ENCODE measurements at regions not wholly inside any gene's neighbourhood (a gene's known extent, or its start where the extent isn't known, plus 50 kb on each side); places are given as distances from the start of the nearest gene placed in this dataset.

DNA sequence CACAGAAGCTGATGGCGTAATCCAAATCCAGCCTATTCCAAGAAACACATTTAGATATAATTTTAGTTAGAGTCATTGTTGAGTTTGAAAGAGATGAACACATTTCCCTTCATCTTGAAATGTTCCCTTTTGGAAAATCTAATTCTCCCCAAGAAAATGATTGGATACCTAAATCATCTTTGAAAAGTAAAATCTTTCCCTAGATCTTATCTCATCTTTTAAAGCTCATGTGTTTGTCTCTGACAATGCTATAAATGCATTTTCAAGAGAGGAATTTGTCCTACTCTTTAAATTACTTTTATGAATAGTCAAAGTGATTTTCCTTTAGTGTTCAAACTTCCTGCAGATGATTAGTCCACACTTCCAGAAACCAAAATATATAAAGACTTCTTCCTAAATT, 82.6 kb upstream of the CNTN6 start:
- no peak overlapping the region for H3K4me3 Mint-ChIP-seq
- H3K9me3 Mint-ChIP-seq, result peaks cover 6% of the 10 kb centered on the region
- H3K27ac Mint-ChIP-seq, result no peak overlapping the region
- DNase-seq (ENCODE audit: extremely low spot score, unreplicated experiment), result no peak
- no peak for TF ChIP-seq CTCF (conservative IDR thresholded peaks at IDR 0.05)
- H3K27me3 Mint-ChIP-seq, result no peaks in the 10 kb centered on the region
- H3K36me3 Mint-ChIP-seq, result no peaks in the 10 kb centered on the region
- H3K4me1 Mint-ChIP-seq (ENCODE audit: unreplicated experiment), result peaks cover 3% of the 10 kb centered on the region

- DNase-seq (ENCODE audit: extremely low spot score, unreplicated experiment), result no peak
- H3K36me3 Mint-ChIP-seq, result no peaks in the 10 kb centered on the region
- no peak overlapping the region for H3K27ac Mint-ChIP-seq
- TF ChIP-seq CTCF (conservative IDR thresholded peaks at IDR 0.05), result no peak
- peaks cover 6% of the 10 kb centered on the region for H3K4me1 Mint-ChIP-seq (ENCODE audit: unreplicated experiment)
- no peaks in the 10 kb centered on the region for H3K27me3 Mint-ChIP-seq
- no peaks in the 10 kb centered on the region for H3K9me3 Mint-ChIP-seq
- H3K4me3 Mint-ChIP-seq, result no peak overlapping the region
Observed at GRCh38 chr3:1015826-1016225, 77.0 kb upstream of the CNTN6 start.

DNA sequence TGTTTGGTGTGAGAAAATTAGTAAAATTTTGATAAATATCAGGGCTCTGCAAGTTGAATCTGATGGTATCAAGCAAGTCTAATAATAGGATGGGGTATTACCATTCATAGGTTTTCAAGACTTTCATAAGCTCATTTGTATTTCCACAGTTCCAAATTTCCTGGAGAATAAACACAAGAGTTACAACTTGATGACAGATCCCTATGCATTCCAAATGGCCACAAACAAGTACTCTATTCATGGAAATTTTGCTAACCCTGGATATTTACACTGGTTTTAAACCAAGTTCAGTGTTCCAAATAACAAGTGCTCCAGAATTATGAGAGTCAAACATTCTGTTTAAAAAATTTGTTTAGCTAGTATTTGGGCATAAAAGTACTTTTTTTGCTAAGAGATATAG, 75.0 kb upstream of the CNTN6 start:
- Mint-ChIP-seq H3K4me1 (ENCODE audit: unreplicated experiment) (peaks cover 6% of the 10 kb centered on the region), H3K36me3 (no peaks in the 10 kb centered on the region), H3K9me3 (no peaks in the 10 kb centered on the region), H3K27ac (no peak overlapping the region), H3K4me3 (no peak overlapping the region), H3K27me3 (no peaks in the 10 kb centered on the region)
- TF ChIP-seq CTCF (conservative IDR thresholded peaks at IDR 0.05), result no peak
- no peak for DNase-seq (ENCODE audit: extremely low spot score, unreplicated experiment)

DNA sequence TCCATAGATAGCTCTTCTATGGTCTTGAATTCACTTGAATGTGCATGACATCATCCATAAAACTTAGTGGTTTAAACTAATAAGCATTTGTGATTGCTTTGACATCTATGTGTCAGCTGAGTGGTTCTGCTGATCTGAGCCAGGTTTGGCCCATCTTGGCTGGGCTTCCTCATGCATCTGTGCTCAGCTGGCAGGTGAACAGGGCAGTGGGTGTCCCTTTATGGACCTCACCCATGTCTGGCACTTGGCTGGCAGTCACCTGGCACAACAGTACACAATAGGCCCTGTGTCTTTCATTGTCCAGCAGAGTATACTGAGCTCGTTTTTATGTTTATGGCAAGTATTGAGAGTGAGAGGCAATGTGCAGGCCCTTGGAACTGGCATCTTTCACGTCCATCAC, 73.7 kb upstream of the CNTN6 start:
- Mint-ChIP-seq H3K27me3 (no peaks in the 10 kb centered on the region), H3K36me3 (no peaks in the 10 kb centered on the region), H3K4me3 (no peak overlapping the region), H3K27ac (no peak overlapping the region), H3K9me3 (no peaks in the 10 kb centered on the region), H3K4me1 (ENCODE audit: unreplicated experiment) (peaks cover 11% of the 10 kb centered on the region)
- no peak for TF ChIP-seq CTCF (conservative IDR thresholded peaks at IDR 0.05)
- no peak for DNase-seq (ENCODE audit: extremely low spot score, unreplicated experiment)

DNA sequence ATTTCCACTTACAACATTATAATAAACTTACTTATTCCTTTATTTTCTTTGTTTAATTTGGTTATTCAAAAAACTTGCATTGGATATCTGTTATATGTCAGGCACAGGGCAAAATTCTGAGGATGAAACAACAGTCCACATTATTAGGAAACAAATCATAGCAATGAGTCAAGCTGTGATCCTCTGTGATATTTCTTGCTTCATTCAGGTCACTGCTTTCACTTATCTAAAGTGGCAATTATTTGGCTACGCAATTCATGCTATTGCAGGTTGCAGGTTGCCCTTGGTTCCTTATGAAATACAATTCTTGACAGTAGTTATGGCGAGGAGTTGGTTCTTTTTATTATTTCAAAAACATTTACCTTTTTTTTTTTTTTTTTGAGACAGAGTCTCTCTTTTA, 66.4 kb upstream of the CNTN6 start:
- TF ChIP-seq CTCF (conservative IDR thresholded peaks at IDR 0.05), result no peak
- Mint-ChIP-seq H3K9me3 (no peaks in the 10 kb centered on the region), H3K27ac (no peak overlapping the region), H3K4me3 (no peak overlapping the region), H3K36me3 (no peaks in the 10 kb centered on the region), H3K4me1 (ENCODE audit: unreplicated experiment) (peaks cover 5% of the 10 kb centered on the region), H3K27me3 (no peaks in the 10 kb centered on the region)
- DNase-seq (ENCODE audit: extremely low spot score, unreplicated experiment), result no peak

- Mint-ChIP-seq H3K4me1 (ENCODE audit: unreplicated experiment) (no peaks in the 10 kb centered on the region), H3K27me3 (no peaks in the 10 kb centered on the region), H3K4me3 (no peak overlapping the region), H3K9me3 (peaks cover 4% of the 10 kb centered on the region), H3K36me3 (no peaks in the 10 kb centered on the region), H3K27ac (no peak overlapping the region)
- DNase-seq (ENCODE audit: extremely low spot score, unreplicated experiment), result no peak
- no peak for TF ChIP-seq CTCF (conservative IDR thresholded peaks at IDR 0.05)
Observed at GRCh38 chr3:1036207-1036826, 56.5 kb upstream of the CNTN6 start.

Data from type B pancreatic cell (in vitro differentiated cells).